ENCODE measurements at regions not wholly inside any gene's neighbourhood (a gene's known extent, or its start where the extent isn't known, plus 50 kb on each side); places are given as distances from the start of the nearest gene placed in this dataset.
A peak's percentile ranks its signal among the peaks of the same experiment; 100 is the strongest.
"Not testable (repeated sequence)": the region's sequence is repeated elsewhere in the genome, so short reads cannot be mapped to it uniquely, and the experiment has no call there.

DNA sequence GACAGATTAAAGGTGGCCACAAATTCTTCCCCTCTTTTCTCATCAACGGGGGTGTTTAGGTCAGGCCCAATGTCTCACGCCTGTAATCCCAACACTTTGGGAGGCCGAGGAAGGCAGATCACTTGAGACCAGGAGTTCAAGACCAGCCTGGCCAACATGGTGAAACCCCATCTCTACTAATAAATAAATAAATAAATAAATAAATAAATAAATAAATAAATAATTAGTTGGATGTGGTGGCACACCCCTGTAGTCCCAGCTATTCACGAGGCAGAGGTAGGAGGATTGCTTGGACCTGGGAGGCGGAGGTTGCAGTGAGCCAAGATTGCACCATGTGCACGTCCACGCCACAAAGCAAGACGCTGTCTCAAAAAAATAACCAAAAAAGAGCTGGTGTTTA, 180.7 kb downstream of the FASLG start:
- DNase-seq: not testable (repeated sequence)

DNA sequence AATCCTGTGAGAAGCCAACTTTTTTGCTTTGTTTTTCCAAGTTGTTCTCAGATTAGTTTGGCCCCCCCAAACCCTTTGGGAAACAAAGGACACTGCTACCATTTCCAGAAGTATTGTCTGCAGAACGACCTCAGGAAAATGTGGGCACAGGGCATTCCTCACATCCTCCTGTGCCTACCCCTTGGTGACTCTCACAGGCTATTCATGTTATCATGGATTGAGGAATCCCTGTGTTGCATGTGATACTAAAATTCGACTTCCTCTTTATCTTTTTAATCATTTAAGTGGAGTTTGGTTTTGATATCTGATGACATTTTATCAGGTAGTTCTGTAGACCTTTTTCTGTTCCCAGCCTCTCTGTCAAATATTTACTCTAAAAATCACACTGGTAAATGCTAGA, 184.5 kb downstream of the FASLG start:
- no peak for DNase-seq

DNA sequence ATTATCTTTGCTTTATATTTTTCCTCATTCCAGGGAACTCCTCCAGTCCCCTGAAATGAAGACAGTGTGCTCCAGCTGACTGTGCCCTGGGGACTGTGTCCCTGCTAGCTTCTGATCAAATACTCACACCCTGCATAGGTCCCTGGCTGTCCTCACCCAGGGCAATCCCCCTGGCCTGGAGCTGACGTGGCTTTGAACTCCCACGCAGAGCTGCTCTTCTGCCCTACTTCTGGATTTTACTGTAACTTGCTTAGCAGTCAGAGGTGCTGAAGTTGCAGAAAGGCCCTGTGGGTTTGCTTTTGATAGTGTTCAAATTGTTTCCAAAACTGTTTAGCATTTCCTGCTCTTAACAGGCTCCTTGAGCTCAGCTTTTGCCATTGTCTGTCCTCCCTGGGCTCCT, 186.5 kb downstream of the FASLG start:
- peak; percentile 78 for DNase-seq

DNA sequence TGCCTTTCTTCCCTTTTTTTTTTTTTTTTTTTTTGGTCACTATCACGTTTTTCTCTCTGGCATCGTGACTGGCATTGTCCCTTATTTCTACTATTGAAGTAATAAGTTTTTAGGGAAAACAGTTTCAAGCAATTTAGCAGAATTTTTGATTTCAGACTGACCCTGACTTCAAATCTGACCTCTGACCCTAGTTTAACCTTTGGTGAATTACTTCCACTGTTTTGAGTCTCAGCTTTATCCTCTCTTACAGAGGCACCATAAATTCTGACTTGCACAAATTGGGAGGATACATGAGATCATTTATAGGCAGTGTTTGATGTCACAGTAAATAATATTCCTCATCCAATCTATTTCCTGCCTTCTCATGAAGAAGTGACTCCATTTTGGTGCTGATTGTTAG, 187.0 kb downstream of the FASLG start:
- no peak for DNase-seq

DNA sequence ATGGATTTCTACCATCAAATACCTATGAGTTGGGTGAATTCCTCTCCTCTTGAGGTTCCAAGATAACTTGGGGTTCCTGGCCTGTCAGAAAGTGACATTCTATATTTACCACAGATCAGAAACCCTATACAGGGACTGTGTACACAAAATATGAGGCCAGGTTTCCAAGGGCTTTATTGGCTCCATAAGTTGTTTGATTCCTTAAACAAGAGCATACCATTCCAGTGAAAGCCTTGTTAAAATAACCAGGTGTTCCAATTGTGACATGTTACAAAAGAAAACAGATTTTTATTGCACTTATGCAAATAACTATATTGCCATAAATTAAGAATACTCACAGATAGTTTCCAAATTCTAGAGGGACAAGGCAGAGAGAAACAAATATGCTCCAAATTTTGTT, 188.9 kb downstream of the FASLG start:
- DNase-seq: not testable (repeated sequence)

DNA sequence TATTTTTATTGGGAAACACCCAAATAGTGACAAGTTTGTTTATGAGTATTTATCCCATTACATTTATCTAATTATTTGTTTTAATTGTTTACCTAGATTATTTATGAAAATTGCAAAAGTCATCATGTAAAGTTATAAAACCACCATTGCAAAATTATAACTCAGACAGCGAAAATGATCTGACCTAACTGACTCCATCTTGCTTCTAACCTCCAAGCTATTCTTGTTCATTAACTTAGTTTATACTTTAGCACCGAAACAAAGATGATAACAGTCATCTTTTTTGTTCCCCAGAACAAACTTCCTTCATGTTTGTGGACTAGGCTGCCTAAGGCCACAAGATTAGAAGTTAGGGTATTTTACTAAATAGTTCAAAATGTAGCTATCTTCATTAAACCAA, 190.8 kb downstream of the FASLG start:
- no peak for DNase-seq

DNA sequence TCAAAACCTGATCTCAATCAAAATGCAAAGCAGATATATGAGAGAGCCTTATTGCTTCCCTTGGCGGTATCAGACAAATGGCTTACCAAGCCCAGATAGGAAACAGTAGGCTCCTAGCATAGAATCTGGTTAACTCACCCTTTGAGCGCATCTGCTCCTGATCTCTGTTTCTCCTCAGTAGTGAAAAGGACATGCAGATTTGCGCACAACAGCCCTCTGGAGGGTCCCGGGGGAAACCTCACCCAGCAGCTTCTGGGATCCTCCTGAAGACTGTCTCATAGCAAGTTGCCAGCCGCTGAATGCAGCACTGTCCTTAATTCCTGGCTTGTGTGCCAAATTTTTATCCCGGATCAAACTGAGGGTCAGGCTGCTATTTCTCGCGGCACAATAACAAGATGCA, 192.2 kb downstream of the FASLG start:
- no peak for DNase-seq

DNA sequence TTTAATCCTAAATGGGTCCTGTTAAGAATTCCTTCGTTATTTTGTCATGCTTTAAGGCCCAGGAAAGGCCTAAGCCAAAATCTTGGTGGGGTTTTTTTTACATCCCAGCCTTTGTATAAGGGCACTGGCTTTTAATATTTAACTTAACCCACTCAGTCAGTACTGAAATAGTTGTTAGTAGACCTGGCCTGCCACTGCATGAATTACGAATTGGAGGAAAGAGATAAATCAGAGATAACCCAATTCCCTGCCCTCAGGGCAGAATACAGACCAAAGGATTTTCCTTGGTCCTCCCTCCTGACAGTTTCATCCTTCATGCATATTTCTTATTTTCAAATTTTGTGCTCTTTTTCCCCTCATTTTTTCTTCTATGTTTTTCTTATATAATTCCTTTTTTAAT, 193.0 kb downstream of the FASLG start:
- no peak for DNase-seq

DNA sequence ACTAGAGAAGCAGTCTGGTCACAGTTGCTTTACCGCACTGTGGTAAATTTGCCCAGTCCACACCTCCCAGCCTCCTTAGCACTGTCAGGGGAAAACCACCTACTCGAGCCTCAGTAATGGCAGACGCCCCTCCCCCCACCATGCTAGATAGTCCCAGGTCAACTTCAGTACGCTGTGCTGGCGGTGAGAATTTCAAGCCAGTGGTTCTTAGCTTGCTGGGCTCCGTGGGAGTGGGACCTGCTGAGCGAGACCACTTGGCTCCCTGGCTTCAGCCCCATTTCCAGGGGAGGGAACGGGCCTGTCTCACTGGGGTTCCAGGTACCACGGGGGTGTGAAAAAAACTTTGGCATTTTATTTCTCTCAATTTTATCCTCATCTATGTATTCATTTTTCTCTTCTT, 194.8 kb downstream of the TNFSF18 start:
- DNase-seq: not testable (repeated sequence)

DNA sequence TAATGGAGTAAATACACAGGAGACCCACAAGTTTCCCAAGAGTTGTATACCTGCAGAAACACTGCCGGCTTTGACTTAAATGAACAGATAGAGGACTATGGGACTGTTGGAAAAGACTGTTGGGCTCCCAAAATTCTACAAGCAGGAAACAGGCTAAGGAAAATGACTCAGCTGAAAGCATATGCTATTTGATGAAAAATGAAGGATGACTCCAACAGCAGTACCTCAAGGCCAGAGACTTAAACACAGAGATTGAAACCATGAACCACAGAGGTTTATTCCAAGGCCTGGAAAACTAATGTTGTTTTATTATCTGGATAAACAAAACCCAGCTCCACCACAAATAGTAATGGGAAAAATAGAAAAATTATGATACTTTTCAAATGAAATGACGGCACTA, 187.7 kb downstream of the TNFSF18 start:
- DNase-seq: no peak

DNA sequence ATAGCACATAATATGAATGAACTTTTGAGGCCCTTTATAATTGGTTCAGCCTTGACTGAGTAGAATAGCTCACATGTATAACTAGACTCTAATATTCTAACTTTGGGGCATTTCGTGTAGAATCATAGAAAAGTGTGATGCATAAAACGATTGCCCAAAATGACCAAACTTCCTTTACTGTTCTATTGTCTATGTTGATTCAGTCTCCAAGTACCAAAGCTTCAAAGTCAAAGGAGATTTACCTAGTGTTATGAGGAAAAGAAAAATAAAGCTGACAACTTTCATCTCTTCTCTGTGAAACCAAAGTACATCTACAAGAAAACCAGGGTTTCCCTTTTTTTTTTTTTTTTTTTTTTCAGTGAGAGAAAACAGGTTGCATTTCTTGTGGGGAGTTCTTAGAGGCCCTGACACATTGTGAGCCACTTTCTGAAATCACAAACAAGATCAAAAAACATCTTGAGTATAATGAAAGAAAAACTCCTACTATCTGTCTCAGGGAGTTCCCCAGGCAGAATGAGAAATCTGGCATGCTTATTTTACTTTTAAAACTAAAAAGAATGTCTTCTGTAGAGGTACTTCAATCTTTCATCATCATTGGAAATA, 183.4 kb downstream of the TNFSF18 start:
- no peak for DNase-seq

DNA sequence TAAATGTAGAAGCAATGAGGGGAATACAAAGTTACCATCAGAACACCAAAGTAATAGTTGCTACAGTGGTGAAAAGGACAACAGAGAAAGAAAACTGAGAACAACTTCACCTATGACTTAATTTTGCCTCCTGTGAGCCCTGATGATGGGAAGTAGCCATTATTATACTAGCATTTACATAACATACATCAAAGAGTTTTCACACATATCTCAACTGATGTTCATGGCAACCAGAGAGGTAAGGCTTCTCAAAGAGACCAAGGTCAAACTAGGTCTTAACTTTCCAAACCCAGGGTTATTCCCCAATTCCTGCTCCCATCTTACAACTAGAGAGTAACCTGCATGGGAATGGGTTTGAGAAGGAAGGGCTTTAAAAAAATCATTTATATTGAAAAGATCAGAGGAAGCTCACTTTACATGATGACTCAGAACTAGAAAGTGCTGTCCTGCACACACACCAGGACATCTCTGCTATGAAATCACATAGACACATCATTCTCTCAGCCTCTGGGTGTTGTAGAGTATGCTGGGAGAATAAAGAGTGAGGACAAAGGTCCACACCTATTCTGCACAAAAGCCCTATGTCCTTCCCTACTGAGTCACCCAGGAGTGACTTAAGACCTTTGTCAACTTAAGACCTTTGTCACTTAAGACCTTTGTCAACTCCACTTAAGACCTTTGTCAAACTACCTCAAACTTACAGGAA, 179.7 kb downstream of the TNFSF18 start:
- DNase-seq: no peak

DNA sequence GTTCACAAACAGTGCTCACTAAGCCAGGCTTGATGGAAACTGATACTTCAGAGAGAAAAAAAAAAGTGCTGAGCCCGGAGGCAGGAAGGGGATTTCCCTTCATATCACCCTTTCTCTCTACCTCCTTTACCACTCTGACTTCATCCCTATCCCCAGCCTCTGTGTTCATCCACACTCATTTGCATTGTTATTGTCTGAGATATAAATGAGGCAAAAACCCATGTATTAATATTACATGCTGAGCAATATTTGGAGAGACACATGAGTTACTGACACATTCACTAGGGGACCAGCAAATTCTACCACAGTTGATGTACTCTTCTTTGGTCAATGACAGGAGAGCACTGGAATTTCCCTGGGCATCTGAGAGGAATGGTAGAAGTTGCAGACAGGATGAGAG, 175.8 kb downstream of the TNFSF18 start:
- DNase-seq: no peak

DNA sequence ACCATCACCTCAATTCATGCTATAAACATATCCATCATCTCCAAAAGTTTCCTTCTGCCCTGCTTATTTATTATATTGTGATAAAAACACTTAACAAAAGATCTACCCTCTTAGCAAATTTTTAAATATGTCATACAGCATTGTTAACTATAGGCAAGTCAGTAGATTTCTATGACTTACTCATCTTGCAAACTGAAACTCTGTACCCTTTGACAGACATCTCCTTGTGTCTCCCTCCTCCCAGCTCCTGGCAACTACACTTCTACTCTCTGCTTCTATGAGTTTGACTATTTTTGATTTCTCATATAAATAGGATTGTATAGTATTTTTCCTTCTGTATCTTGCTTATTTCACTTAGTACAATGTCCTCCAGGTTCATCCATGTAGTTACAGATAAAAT, 174.8 kb downstream of the TNFSF18 start:
- no peak for DNase-seq

DNA sequence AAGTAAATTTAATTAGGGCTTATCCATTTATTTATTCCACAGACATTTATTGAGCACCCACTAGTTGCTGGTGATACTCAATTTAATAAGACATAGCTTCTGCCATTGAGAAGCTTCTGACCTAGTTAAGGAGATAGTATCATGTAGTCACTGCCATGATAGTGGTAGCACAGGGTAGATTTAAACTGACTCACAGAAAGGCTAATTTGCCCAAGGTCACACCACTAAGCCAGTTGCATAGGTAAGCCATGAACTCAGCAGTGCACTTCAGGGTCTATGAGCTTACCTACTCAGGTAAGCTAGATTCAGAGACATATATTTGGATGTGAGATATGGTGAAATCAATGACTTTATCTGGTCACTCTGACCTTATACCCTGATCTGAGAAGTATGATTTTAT, 168.4 kb downstream of the TNFSF18 start:
- DNase-seq: no peak

DNA sequence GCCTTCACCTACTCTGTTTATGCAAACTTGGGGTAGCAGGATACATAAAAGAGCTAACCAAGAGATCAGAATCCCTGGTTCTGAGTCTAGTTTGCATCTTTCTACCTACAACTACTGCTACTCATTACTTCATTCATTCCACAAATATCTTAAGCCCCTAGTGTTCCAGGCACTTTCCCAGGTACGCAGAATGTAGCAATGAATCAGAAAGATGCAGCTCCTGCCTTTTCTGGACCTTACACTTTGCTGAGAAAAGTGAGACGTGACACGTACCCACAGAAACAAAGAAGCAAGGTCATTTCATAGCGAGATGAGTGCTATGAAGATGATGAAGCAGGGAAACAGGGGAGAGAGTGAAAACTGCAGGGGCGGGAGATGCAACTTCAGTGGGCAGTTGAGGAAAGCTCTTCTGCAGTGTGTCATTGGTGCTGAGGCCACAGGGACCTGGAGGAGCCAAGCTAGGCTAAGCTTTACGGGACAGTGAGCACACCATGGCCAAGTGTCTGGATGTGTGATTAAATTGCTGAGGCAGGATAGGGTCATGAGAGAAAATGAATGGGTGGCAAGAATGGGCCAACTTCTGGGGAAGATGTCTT, 167.9 kb downstream of the TNFSF18 start:
- DNase-seq: no peak

DNA sequence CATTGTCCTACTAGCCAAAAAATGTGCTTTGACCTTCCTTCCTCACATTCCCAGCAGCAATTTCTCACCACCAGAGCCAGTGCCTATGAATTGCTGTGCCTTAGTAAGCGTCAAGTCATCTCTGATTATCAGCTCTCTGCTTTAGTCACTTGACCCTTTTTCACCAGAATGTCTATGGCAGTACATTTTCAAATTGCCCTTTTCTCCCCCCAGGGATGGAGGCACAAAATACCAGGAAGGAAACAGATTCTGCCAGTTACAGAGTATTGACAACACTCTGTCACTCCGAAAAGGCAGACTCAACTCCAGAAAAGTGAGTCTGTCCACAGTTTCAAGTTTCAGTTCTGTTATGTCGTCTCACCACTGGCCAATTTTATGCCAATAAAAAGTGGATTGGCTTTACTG, 167.4 kb downstream of the TNFSF18 start:
- no peak for DNase-seq

DNA sequence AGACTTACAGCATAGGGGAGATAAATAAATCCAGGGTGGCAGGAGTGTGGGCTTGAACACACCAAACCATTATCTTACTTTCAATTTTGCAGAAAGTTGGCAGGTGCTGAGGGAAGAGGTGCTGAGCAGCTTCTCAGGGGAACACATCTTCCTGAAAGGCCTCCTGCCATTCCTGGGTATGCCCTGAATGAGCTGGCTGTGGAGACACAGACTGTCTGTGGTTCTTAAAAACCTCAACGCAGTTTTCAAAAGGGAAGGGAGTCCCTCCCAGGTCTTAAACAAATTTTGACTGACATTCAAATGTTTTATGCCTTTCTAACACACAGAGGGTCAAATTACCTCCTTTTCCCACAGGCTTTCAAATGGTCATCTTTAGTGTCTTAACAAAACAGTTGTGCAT, 166.9 kb downstream of the TNFSF18 start:
- DNase-seq: no peak

DNA sequence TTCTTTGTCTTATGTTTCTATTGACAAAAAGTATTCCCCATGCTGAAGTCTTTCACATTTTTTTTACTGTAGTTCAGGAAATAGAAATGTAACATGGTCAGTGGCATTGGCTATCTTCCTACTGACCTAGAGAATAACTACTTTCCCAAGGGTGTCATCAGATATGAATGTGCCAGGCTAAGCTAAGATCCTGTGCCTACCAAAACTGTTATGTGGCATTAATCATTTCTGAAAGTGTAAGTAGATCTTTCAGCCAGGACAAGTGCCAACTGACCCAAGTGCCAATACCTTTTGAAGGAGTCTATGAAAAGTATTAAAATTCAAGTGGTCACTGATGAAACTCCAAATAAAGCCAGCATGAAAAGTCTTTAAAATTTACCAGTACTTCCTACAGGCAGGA, 165.3 kb downstream of the TNFSF18 start:
- DNase-seq: no peak

DNA sequence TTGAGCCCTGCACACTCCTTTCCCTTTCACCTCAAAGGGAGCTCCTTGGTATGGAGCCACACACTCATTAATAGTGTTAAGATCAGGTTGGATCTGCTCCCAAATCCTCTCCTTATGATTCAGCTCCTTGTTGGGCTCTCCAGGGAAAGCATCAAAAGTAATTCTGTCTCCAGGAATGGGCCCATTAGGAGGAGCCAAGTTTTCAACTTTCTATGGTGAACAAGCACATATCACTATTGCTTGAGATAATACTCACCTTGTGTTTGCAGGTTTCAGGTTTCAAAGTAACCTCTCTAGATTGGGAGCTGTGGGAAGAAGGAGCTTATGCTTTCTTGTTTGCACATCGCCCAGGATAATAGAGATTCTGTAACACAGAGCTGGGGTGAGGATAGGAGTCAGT, 164.8 kb downstream of the TNFSF18 start:
- no peak for DNase-seq

DNA sequence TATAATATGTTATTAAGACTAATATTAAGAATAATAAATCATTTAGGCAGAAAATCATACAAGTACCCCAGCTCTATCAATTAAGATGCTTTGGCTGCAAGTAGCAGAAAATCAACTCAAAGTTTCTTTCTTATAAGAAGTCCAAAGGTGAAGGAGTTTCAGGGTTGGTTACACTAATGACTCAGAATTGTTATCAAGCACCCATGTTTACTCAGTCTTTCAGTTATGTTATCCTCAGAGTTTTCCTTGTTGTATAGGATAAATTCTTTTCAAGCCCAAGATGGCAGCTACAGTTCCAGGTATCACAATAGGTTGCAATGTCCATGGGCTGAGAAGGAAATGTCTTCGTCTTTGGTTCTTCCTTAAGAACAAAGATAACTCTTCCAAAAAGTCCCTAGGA, 163.6 kb downstream of the TNFSF18 start:
- DNase-seq: no peak

DNA sequence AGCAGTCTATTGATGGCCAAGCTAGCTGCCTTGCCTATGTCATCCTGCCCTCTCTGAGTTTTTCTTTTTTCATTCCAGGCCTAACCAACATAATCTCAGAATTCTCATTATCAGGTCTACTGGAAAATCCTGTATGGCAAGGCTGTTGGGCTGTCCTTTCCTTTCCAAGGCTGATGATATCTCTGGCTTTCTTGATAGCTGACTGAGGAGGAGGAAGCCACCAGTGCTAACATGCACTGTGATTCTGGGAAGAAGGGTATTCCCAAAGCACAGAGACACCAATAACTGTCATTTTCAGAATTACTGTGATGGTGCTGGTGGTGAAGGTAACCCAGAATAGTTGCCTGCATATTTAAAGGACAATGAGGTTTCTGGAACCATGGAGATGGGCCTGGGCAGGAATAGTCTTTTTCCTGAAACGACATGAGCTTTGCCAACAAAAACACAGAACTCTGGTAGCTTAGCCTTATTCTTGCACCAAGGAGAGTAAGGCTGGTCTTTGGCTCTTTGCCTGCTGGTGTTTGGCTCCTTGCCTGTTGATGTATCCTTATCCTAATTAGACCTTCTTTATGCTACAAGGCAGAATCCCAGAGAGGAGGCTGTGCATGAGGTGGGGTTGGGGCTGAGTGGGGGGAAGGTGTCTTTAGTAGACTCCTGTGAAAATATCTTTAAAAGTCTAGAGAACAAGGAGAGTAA, 157.4 kb downstream of the TNFSF18 start:
- DNase-seq: no peak

DNA sequence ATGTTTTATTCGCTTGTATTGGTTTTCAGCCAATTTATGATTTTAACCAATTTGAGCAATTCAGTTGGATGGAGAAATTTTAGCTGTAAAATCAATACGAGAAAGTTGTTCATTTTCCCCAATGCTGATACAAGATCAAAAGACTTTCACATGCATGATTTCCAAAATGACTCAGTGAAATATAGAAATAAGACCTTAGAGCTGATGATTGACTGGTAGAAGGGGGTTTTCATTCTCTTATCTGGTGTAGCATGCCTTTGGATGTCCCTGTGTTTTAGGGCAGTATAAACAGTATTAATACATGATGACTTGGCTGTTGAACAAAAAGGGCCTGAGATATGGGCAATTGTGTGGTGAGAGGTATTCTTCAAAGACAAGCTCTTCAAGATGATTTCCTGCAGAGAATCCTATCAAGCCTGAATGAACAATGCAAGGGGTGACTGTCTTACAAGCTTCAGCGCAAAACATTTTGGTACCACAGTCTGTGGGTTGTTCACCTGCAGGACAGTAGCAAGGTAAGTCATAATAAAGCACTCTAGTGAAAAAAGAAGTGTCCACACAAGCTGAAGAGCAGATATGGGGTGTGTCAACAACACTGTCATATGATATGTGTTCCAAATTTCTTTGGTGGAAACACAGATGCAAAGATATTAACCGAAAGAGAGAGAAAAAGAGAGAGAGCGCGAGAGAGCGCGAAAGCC, 156.2 kb downstream of the TNFSF18 start:
- no peak for DNase-seq
